ENCODE measurements at regions not wholly inside any gene's neighbourhood (a gene's known extent, or its start where the extent isn't known, plus 50 kb on each side); places are given as distances from the start of the nearest gene placed in this dataset.
"Not testable (repeated sequence)": the region's sequence is repeated elsewhere in the genome, so short reads cannot be mapped to it uniquely, and the experiment has no call there.

DNA sequence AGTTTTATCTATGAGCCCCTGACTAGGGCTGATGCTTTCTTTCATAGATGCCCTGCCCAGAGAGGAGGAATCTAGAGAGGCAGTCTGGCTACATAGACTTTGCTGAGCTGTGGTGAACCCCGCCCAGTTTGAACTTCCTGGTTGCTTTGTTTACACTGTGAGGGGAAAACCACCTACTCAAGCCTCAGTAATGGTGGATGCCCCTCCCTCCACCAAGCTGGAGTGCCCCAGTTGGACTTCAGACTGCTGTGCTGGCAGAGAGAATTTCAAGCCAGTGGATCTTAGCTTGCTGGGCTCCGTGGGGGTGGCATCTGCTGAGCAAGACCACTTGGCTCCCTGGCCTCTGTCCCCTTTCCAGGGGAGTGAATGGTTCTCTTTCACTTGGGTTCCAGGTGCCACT is 792.3 kb upstream of the MANEA start:
- TF ChIP-seq, protein P1, sequence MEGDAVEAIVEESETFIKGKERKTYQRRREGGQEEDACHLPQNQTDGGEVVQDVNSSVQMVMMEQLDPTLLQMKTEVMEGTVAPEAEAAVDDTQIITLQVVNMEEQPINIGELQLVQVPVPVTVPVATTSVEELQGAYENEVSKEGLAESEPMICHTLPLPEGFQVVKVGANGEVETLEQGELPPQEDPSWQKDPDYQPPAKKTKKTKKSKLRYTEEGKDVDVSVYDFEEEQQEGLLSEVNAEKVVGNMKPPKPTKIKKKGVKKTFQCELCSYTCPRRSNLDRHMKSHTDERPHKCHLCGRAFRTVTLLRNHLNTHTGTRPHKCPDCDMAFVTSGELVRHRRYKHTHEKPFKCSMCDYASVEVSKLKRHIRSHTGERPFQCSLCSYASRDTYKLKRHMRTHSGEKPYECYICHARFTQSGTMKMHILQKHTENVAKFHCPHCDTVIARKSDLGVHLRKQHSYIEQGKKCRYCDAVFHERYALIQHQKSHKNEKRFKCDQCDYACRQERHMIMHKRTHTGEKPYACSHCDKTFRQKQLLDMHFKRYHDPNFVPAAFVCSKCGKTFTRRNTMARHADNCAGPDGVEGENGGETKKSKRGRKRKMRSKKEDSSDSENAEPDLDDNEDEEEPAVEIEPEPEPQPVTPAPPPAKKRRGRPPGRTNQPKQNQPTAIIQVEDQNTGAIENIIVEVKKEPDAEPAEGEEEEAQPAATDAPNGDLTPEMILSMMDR (IDR thresholded peaks at IDR 0.05; ENCODE audit: low read depth, low read length): not testable (repeated sequence)
- TF ChIP-seq EZH2phosphoT487 (IDR thresholded peaks at IDR 0.05; ENCODE audit: low read depth): not testable (repeated sequence)

Measured in OCI-LY3 (cell line).